Hypothalamus (tissue), 51 donors: ENCODE measurements at regions not wholly inside any gene's neighbourhood (a gene's known extent, or its start where the extent isn't known, plus 50 kb on each side); places are given as distances from the start of the nearest gene placed in this dataset.

Experiments used
- DNase-seq, 51 donors: peaks; one replicate each; lab custom pipeline; 2025; lab: John Stamatoyannopoulos, UW

- DNase-seq = no peak
Observed at GRCh38 chr2:226077031-226077430, 677.5 kb downstream of the NYAP2 start.

GRCh38 chr2:226076529-226076928 is 677.0 kb downstream of the NYAP2 start:
- DNase-seq = no peak

GRCh38 chr2:226074391-226074790 is 674.9 kb downstream of the NYAP2 start:
- DNase-seq = no peak

- DNase-seq = no peak
Observed at GRCh38 chr2:226073496-226074160, 674.1 kb downstream of the NYAP2 start.

- DNase-seq = no peak
Observed at GRCh38 chr2:226066873-226067272, 667.4 kb downstream of the NYAP2 start.

- DNase-seq = no peak
Observed at GRCh38 chr2:226066391-226066790, 666.9 kb downstream of the NYAP2 start.

- DNase-seq = no peak
Observed at GRCh38 chr2:226064932-226065570, 665.5 kb downstream of the NYAP2 start.

GRCh38 chr2:226063704-226064440 is 664.4 kb downstream of the NYAP2 start:
- DNase-seq = no peak

- no peak for DNase-seq
Observed at GRCh38 chr2:226059961-226060627, 660.6 kb downstream of the NYAP2 start.

- DNase-seq = no peak
Observed at GRCh38 chr2:226057914-226058313, 658.4 kb downstream of the NYAP2 start.

- no peak for DNase-seq
Observed at GRCh38 chr2:226057365-226057764, 657.9 kb downstream of the NYAP2 start.

- DNase-seq = no peak
Observed at GRCh38 chr2:226052772-226053416, 653.4 kb downstream of the NYAP2 start.

- DNase-seq = no peak
Observed at GRCh38 chr2:226050822-226051221, 651.3 kb downstream of the NYAP2 start.

- no peak for DNase-seq
Observed at GRCh38 chr2:226048611-226049010, 649.1 kb downstream of the NYAP2 start.

GRCh38 chr2:226045080-226045479 is 645.6 kb downstream of the NYAP2 start:
- no peak for DNase-seq

- DNase-seq = no peak
Observed at GRCh38 chr2:226040344-226040900, 640.9 kb downstream of the NYAP2 start.

GRCh38 chr2:226037526-226037925 is 638.0 kb downstream of the NYAP2 start:
- no peak for DNase-seq

GRCh38 chr2:226031647-226032501 is 632.4 kb downstream of the NYAP2 start:
- DNase-seq = peak in 7 of 51 donors; percentile 1 to 63 (median 23)
